SJCRH30 (cell line): ENCODE measurements at regions not wholly inside any gene's neighbourhood (a gene's known extent, or its start where the extent isn't known, plus 50 kb on each side); places are given as distances from the start of the nearest gene placed in this dataset.
"Not testable (repeated sequence)": the region's sequence is repeated elsewhere in the genome, so short reads cannot be mapped to it uniquely, and the experiment has no call there.

Experiments used
- DNase-seq, 2 experiments: peaks; one replicate each; pipeline ENCODE4 v3.0.0-alpha.2; 2015 to 2020
- H3K27ac ChIP-seq: fragments of 250-450 bp; sonication (Bioruptor Pico); 2 replicates; pipeline ENCODE4 v1.5.1; 2020; ENCODE audit warnings: mild to moderate bottlenecking, moderate library complexity
- H3K27me3 ChIP-seq: fragments of 250-450 bp; sonication (Bioruptor Pico); 2 replicates; pipeline ENCODE4 v1.5.1; 2020; ENCODE audit warnings: mild to moderate bottlenecking, moderate library complexity
- H3K36me3 ChIP-seq: fragments of 250-450 bp; sonication (Bioruptor Pico); 2 replicates; pipeline ENCODE4 v1.5.1; 2020; ENCODE audit warnings: mild to moderate bottlenecking, moderate library complexity
- H3K4me1 ChIP-seq: fragments of 250-450 bp; sonication (Bioruptor Pico); 2 replicates; pipeline ENCODE4 v1.5.1; 2020; ENCODE audit warnings: mild to moderate bottlenecking, moderate library complexity
- H3K4me3 ChIP-seq: fragments of 250-450 bp; sonication (Bioruptor Pico); 2 replicates; pipeline ENCODE4 v1.5.1; 2020; ENCODE audit warnings: mild to moderate bottlenecking, moderate library complexity
- H3K9me3 ChIP-seq: fragments of 250-450 bp; sonication (Bioruptor Pico); replicated peaks from 2 replicates; pipeline ENCODE4 v1.5.1; 2020; ENCODE audit warnings: mild to moderate bottlenecking, moderate library complexity

GRCh38 chr5:142404046-142404477 lies 79.2 kb upstream of the SPRY4 start:
- no peak for DNase-seq
- H3K27ac ChIP-seq = no peak overlapping the region
- H3K4me1 ChIP-seq = no peaks in the 10 kb centered on the region; the same call in 1 of the 2 replicates

DNA sequence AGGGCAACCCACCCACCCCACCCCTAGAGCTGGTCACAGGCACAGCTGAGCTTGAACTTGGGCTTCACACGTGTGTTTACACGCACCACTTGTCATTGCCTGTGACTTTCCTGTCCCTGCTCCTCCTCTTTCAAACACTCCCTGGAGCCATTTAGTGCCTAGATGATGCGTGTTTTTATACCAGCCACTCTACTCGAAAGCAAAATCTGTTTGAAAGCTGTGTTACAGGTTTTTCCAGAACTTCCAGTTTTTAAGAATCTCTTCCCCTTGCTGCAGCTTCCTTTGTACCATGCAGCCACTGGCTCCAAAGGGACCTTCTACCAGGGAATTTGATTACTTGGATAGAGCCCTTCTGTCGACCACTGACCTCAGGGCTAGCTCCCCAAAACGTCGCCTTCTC lies 78.8 kb upstream of the SPRY4 start:
- no peaks in the 10 kb centered on the region for H3K27me3 ChIP-seq
- no peak for DNase-seq
- H3K27ac ChIP-seq = no peak overlapping the region
- no peaks in the 10 kb centered on the region for H3K36me3 ChIP-seq
- H3K4me3 ChIP-seq = no peak overlapping the region
- H3K9me3 ChIP-seq = no peaks in the 10 kb centered on the region
- no peaks in the 10 kb centered on the region; the same call in 1 of the 2 replicates for H3K4me1 ChIP-seq

More at GRCh38 chr5:142404046-142404477, 79.2 kb upstream of the SPRY4 start:
- H3K9me3 ChIP-seq = no peaks in the 10 kb centered on the region
- H3K4me3 ChIP-seq = no peak overlapping the region
- H3K27me3 ChIP-seq = no peaks in the 10 kb centered on the region
- H3K36me3 ChIP-seq = no peaks in the 10 kb centered on the region

GRCh38 chr5:142402752-142403318 lies 78.0 kb upstream of the SPRY4 start:
- no peaks in the 10 kb centered on the region for H3K36me3 ChIP-seq
- H3K4me1 ChIP-seq = no peaks in the 10 kb centered on the region; the same call in 1 of the 2 replicates
- no peaks in the 10 kb centered on the region for H3K27me3 ChIP-seq
- no peak overlapping the region for H3K27ac ChIP-seq
- no peak for DNase-seq
- no peaks in the 10 kb centered on the region for H3K9me3 ChIP-seq
- H3K4me3 ChIP-seq = no peak overlapping the region

- Histone ChIP-seq H3K27me3 (no peaks in the 10 kb centered on the region), H3K4me1 (no peaks in the 10 kb centered on the region; the same call in 1 of the 2 replicates), H3K4me3 (no peak overlapping the region), H3K9me3 (no peaks in the 10 kb centered on the region; the same call in 1 of the 2 replicates), H3K36me3 (no peaks in the 10 kb centered on the region), H3K27ac (no peak overlapping the region)
- no peak for DNase-seq
Observed at GRCh38 chr5:142400415-142400814, 75.6 kb upstream of the SPRY4 start.

DNA sequence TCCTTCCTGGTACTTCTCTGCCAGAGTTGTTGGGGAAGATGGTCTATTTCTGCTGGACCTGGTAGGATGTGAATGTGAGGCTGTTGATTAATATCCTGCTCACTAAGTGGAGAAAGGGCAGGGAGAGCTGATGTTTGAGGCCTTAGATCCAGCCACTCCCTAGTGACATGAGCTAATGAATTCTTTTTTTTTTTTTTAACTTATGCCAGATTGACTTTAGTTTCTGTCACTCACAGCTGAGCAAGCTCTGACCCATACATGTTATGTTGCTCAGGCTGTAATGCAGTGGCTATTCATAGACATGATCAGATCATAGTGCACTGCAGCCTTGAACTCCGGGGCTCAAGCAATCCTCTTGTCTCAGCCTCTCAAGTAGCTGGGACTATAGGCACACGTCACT lies 75.1 kb upstream of the SPRY4 start:
- Histone ChIP-seq H3K4me1 (no peaks in the 10 kb centered on the region; the same call in 1 of the 2 replicates), H3K27ac (no peak overlapping the region), H3K9me3 (peaks cover 3% of the 10 kb centered on the region; the same call in 1 of the 2 replicates), H3K36me3 (no peaks in the 10 kb centered on the region), H3K27me3 (no peaks in the 10 kb centered on the region), H3K4me3 (no peak overlapping the region)
- DNase-seq = no peak

GRCh38 chr5:142398730-142399055 lies 73.9 kb upstream of the SPRY4 start:
- Histone ChIP-seq H3K27me3 (no peaks in the 10 kb centered on the region), H3K36me3 (no peaks in the 10 kb centered on the region), H3K4me3 (no peak overlapping the region), H3K9me3 (peaks cover 3% of the 10 kb centered on the region; the same call in 1 of the 2 replicates), H3K27ac (no peak overlapping the region), H3K4me1 (no peaks in the 10 kb centered on the region; the same call in 1 of the 2 replicates)
- no peak for DNase-seq

- DNase-seq, H3K27ac ChIP-seq, H3K4me1 ChIP-seq, H3K36me3 ChIP-seq, H3K27me3 ChIP-seq, H3K9me3 ChIP-seq, H3K4me3 ChIP-seq: not testable (repeated sequence)
Observed at GRCh38 chr5:142398011-142398729, 73.3 kb upstream of the SPRY4 start.

DNA sequence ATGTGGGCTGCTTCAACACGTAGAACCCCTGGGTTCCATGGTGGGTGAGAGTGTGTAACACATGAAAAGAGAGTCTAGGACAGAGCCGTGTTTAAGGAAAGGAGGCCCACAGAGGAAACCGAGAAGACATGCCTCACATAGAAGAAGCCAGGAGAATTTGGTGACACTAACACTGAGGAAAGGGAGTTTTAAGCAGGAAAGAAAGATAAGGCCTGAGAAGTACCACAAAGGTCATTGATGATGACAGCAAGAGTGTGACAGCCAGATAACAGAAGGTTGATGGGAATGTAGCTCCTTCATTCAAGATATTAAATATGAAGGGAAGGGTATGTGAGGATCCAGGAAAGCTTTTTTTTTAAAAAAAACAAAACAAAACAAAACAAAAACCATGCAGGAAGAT lies 72.4 kb upstream of the SPRY4 start:
- DNase-seq = no peak
- Histone ChIP-seq H3K27ac (no peak overlapping the region), H3K4me3 (no peak overlapping the region), H3K9me3 (peaks cover 3% of the 10 kb centered on the region; the same call in 1 of the 2 replicates), H3K27me3 (no peaks in the 10 kb centered on the region), H3K4me1 (no peaks in the 10 kb centered on the region; the same call in 1 of the 2 replicates), H3K36me3 (no peaks in the 10 kb centered on the region)

GRCh38 chr5:142396436-142397038 lies 71.7 kb upstream of the SPRY4 start:
- Histone ChIP-seq H3K9me3 (peaks cover 3% of the 10 kb centered on the region; the same call in 1 of the 2 replicates), H3K4me3 (no peak overlapping the region), H3K27me3 (no peaks in the 10 kb centered on the region), H3K36me3 (no peaks in the 10 kb centered on the region), H3K4me1 (no peaks in the 10 kb centered on the region; the same call in 1 of the 2 replicates), H3K27ac (no peak overlapping the region)
- DNase-seq = no peak

DNA sequence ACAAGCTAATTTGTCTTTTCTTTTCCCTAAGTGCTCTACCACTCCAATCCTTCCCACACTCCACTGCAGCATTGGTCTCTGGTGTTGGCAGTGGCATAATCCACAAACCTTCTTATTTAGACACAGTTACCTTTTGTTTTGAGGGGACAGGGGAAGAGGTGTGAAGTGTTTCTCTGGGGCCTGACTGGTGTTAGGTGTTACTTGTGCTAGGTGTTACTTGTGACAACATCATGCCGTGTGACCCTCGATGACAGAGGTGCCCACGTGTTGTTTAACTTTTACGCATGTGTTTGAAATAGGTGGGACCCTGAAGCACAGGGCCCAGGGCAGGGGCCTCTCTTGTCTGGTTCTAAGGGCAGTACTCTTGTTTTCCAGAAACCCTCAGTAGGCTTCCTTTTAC lies 70.5 kb upstream of the SPRY4 start:
- Histone ChIP-seq H3K4me1 (peaks cover 4% of the 10 kb centered on the region), H3K36me3 (no peaks in the 10 kb centered on the region), H3K27me3 (no peaks in the 10 kb centered on the region), H3K4me3 (no peak overlapping the region), H3K9me3 (peaks cover 3% of the 10 kb centered on the region; the same call in 1 of the 2 replicates), H3K27ac (no peak overlapping the region)
- DNase-seq = no peak

GRCh38 chr5:142391058-142391845 lies 66.4 kb upstream of the SPRY4 start:
- no peaks in the 10 kb centered on the region for H3K27me3 ChIP-seq
- H3K9me3 ChIP-seq = peaks cover 3% of the 10 kb centered on the region; the same call in 1 of the 2 replicates
- DNase-seq = peak in 1 of 2 experiments; percentile 49
- peaks cover 11% of the 10 kb centered on the region for H3K4me1 ChIP-seq
- no peak overlapping the region for H3K4me3 ChIP-seq
- H3K27ac ChIP-seq = no peak overlapping the region
- no peaks in the 10 kb centered on the region for H3K36me3 ChIP-seq

- H3K27ac ChIP-seq = no peak overlapping the region
- H3K36me3 ChIP-seq = no peaks in the 10 kb centered on the region
- peak in 1 of 2 experiments; percentile 19 for DNase-seq
- H3K9me3 ChIP-seq = 0 out of 2 replicates have a peak, but pooled peaks cover 3% of the 10 kb centered on the region
- no peak overlapping the region for H3K4me3 ChIP-seq
- no peaks in the 10 kb centered on the region for H3K27me3 ChIP-seq
- peaks cover 11% of the 10 kb centered on the region for H3K4me1 ChIP-seq
Observed at GRCh38 chr5:142390334-142390733, 65.5 kb upstream of the SPRY4 start.

- Histone ChIP-seq H3K27me3 (no peaks in the 10 kb centered on the region), H3K36me3 (no peaks in the 10 kb centered on the region), H3K9me3 (no peaks in the 10 kb centered on the region), H3K4me3 (no peak overlapping the region), H3K27ac (no peak overlapping the region), H3K4me1 (peaks cover 11% of the 10 kb centered on the region)
- DNase-seq = no peak
Observed at GRCh38 chr5:142388696-142389095, 63.9 kb upstream of the SPRY4 start.

- Histone ChIP-seq H3K27ac (no peak overlapping the region), H3K9me3 (no peaks in the 10 kb centered on the region)
Observed at GRCh38 chr5:142387024-142387682, 62.3 kb upstream of the SPRY4 start.

More at GRCh38 chr5:142387024-142387682, 62.3 kb upstream of the SPRY4 start:
- no peak overlapping the region for H3K4me3 ChIP-seq
- DNase-seq = peak in 1 of 2 experiments; percentile 17
- peaks cover 11% of the 10 kb centered on the region for H3K4me1 ChIP-seq
- H3K27me3 ChIP-seq = no peaks in the 10 kb centered on the region
- H3K36me3 ChIP-seq = no peaks in the 10 kb centered on the region
